Activated gamma-delta T cell treated with Interleukin-2 at 50 U/mL for 16 hours (primary cell): ENCODE measurements at regions not wholly inside any gene's neighbourhood (a gene's known extent, or its start where the extent isn't known, plus 50 kb on each side); places are given as distances from the start of the nearest gene placed in this dataset.
"Not testable (repeated sequence)": the region's sequence is repeated elsewhere in the genome, so short reads cannot be mapped to it uniquely, and the experiment has no call there.

ENCODE experiments used
- DNase-seq: peaks from one replicate; pipeline ENCODE4 v3.0.0-alpha.2; 2020

- DNase-seq, result not testable (repeated sequence)
These were observed 289.9 kb upstream of the PRSS16 start for GRCh38 chr6:26957399-26958127.

- not testable (repeated sequence) for DNase-seq
These were observed 286.3 kb upstream of the PRSS16 start for GRCh38 chr6:26961236-26961635.

GRCh38 chr6:27002447-27002846 is 245.1 kb upstream of the PRSS16 start:
- DNase-seq, result no peak

- DNase-seq, result no peak
These were observed 240.5 kb upstream of the PRSS16 start for GRCh38 chr6:27007020-27007419.

GRCh38 chr6:27008613-27009012 is 238.9 kb upstream of the PRSS16 start:
- not testable (repeated sequence) for DNase-seq

- not testable (repeated sequence) for DNase-seq
These were observed 233.4 kb upstream of the PRSS16 start for GRCh38 chr6:27014053-27014452.

GRCh38 chr6:27016689-27017088 is 230.8 kb upstream of the PRSS16 start:
- DNase-seq, result no peak

GRCh38 chr6:27018401-27018800 is 229.1 kb upstream of the PRSS16 start:
- DNase-seq, result not testable (repeated sequence)

GRCh38 chr6:27019651-27020552 is 227.6 kb upstream of the PRSS16 start:
- peak; percentile 26 for DNase-seq

- DNase-seq, result no peak
These were observed 227.0 kb upstream of the PRSS16 start for GRCh38 chr6:27020553-27020880.

- DNase-seq, result no peak
These were observed 223.8 kb upstream of the PRSS16 start for GRCh38 chr6:27023664-27024063.

GRCh38 chr6:27025351-27025750 is 222.2 kb upstream of the PRSS16 start:
- no peak for DNase-seq

GRCh38 chr6:27026361-27026760 is 221.1 kb upstream of the PRSS16 start:
- DNase-seq, result no peak

- DNase-seq, result no peak
These were observed 216.2 kb upstream of the PRSS16 start for GRCh38 chr6:27031302-27031701.

GRCh38 chr6:27038498-27038897 is 209.0 kb upstream of the PRSS16 start:
- DNase-seq, result no peak

- DNase-seq, result no peak
These were observed 207.1 kb upstream of the PRSS16 start for GRCh38 chr6:27040244-27041042.

GRCh38 chr6:27043244-27043643 is 204.3 kb upstream of the PRSS16 start:
- DNase-seq, result no peak

GRCh38 chr6:27045131-27045530 is 202.4 kb upstream of the PRSS16 start:
- not testable (repeated sequence) for DNase-seq

GRCh38 chr6:27047725-27048124 is 199.8 kb upstream of the PRSS16 start:
- not testable (repeated sequence) for DNase-seq

- no peak for DNase-seq
These were observed 197.4 kb upstream of the PRSS16 start for GRCh38 chr6:27049863-27050781.

- DNase-seq, result not testable (repeated sequence)
These were observed 195.3 kb upstream of the PRSS16 start for GRCh38 chr6:27052082-27052730.

GRCh38 chr6:27052731-27053082 is 194.8 kb upstream of the PRSS16 start:
- no peak for DNase-seq
